ENCODE measurements at regions not wholly inside any gene's neighbourhood (a gene's known extent, or its start where the extent isn't known, plus 50 kb on each side); places are given as distances from the start of the nearest gene placed in this dataset.

DNA sequence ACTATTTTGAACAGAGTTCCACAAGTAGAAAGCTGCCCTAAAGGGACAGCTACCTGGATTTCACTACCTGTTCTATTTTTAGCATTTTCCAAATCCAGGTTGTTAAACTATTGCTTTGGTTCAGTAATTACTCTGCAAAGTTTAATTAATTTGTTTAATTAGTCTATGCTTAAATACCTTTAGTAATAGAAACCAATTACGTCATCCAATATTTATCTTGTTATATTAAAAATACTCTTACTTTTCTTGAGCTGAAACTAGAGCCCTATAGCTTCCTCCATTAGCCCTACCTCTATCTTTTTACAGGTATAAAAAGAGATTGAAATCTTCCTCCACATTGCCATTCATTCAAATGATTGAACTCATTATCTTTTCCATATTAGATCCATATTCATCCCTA, 514.6 kb downstream of the DSC3 start:
- no peak for TF ChIP-seq CTCF (IDR thresholded peaks at IDR 0.05; ENCODE audit: control extremely low read depth, extremely low read depth)
- ATAC-seq (ENCODE audit: insufficient read depth, low FRiP score) (no peak), DNase-seq (no peak)
- H3K9ac ChIP-seq (ENCODE audit: insufficient read depth in 1 of 2, low read length in 2 of 2), result no peak overlapping the region
- H3K9me3 ChIP-seq (ENCODE audit: control insufficient read depth in 4 of 4, insufficient read depth in 3 of 4, low read length in 3 of 4), result no peaks in the 10 kb centered on the region
- H3K36me3 ChIP-seq (ENCODE audit: control insufficient read depth in 4 of 4, insufficient read depth in 4 of 4, low read length in 4 of 4), result no peaks in the 10 kb centered on the region
- no peak overlapping the region for H3K27ac ChIP-seq (ENCODE audit: low read depth in 1 of 2, low read length in 1 of 2)
- no peaks in the 10 kb centered on the region for H3K4me1 ChIP-seq (ENCODE audit: control insufficient read depth in 5 of 5, insufficient read depth in 5 of 5, low read length in 5 of 5)
- H3K4me3 ChIP-seq, result no peak overlapping the region
- 86 to 100% methylated on average over 1 of the region's 1 CpG for WGBS, 2 donors
- H3K27me3 ChIP-seq (ENCODE audit: control insufficient read depth in 3 of 3, insufficient read depth in 3 of 3, low read length in 2 of 3), result no peaks in the 10 kb centered on the region

- Histone ChIP-seq H3K27ac (ENCODE audit: low read depth in 1 of 2, low read length in 1 of 2) (no peak overlapping the region), H3K9me3 (ENCODE audit: control insufficient read depth in 4 of 4, insufficient read depth in 3 of 4, low read length in 3 of 4) (no peaks in the 10 kb centered on the region), H3K4me1 (ENCODE audit: control insufficient read depth in 5 of 5, insufficient read depth in 5 of 5, low read length in 5 of 5) (no peaks in the 10 kb centered on the region), H3K4me3 (no peak overlapping the region), H3K9ac (ENCODE audit: insufficient read depth in 1 of 2, low read length in 2 of 2) (no peak overlapping the region), H3K27me3 (ENCODE audit: control insufficient read depth in 3 of 3, insufficient read depth in 3 of 3, low read length in 2 of 3) (no peaks in the 10 kb centered on the region), H3K36me3 (ENCODE audit: control insufficient read depth in 4 of 4, insufficient read depth in 4 of 4, low read length in 4 of 4) (no peaks in the 10 kb centered on the region)
- DNase-seq (no peak), ATAC-seq (ENCODE audit: insufficient read depth, low FRiP score) (no peak)
- 83 to 93% methylated on average over 1 of the region's 1 CpG for WGBS, 2 donors
- no peak for TF ChIP-seq CTCF (IDR thresholded peaks at IDR 0.05; ENCODE audit: control extremely low read depth, extremely low read depth)
Measured at GRCh38 chr18:30527226-30527625, 515.3 kb downstream of the DSC3 start.

- ATAC-seq (ENCODE audit: insufficient read depth, low FRiP score), result no peak
- Histone ChIP-seq H3K9me3 (ENCODE audit: control insufficient read depth in 4 of 4, insufficient read depth in 3 of 4, low read length in 3 of 4) (no peaks in the 10 kb centered on the region), H3K27me3 (ENCODE audit: control insufficient read depth in 3 of 3, insufficient read depth in 3 of 3, low read length in 2 of 3) (no peaks in the 10 kb centered on the region), H3K27ac (ENCODE audit: low read depth in 1 of 2, low read length in 1 of 2) (no peak overlapping the region), H3K9ac (ENCODE audit: insufficient read depth in 1 of 2, low read length in 2 of 2) (no peak overlapping the region), H3K4me3 (no peak overlapping the region), H3K4me1 (ENCODE audit: control insufficient read depth in 5 of 5, insufficient read depth in 5 of 5, low read length in 5 of 5) (no peaks in the 10 kb centered on the region), H3K36me3 (ENCODE audit: control insufficient read depth in 4 of 4, insufficient read depth in 4 of 4, low read length in 4 of 4) (no peaks in the 10 kb centered on the region)
- DNase-seq, result no peak
- no peak for TF ChIP-seq CTCF (IDR thresholded peaks at IDR 0.05; ENCODE audit: control extremely low read depth, extremely low read depth)
- WGBS, 2 donors, result 84 to 87% methylated on average over 4 of the region's 4 CpGs
Measured at GRCh38 chr18:30522288-30522929, 520.1 kb downstream of the DSC3 start.

GRCh38 chr18:30514059-30514458, 528.5 kb downstream of the DSC3 start:
- no peak for TF ChIP-seq CTCF (IDR thresholded peaks at IDR 0.05; ENCODE audit: control extremely low read depth, extremely low read depth)
- Histone ChIP-seq H3K36me3 (ENCODE audit: control insufficient read depth in 4 of 4, insufficient read depth in 4 of 4, low read length in 4 of 4) (no peaks in the 10 kb centered on the region), H3K4me3 (no peak overlapping the region), H3K4me1 (ENCODE audit: control insufficient read depth in 5 of 5, insufficient read depth in 5 of 5, low read length in 5 of 5) (no peaks in the 10 kb centered on the region), H3K9me3 (ENCODE audit: control insufficient read depth in 4 of 4, insufficient read depth in 3 of 4, low read length in 3 of 4) (peaks cover 0 to 2% (median 0%) of the 10 kb centered on the region in 4 donors), H3K27me3 (ENCODE audit: control insufficient read depth in 3 of 3, insufficient read depth in 3 of 3, low read length in 2 of 3) (no peaks in the 10 kb centered on the region), H3K9ac (ENCODE audit: insufficient read depth in 1 of 2, low read length in 2 of 2) (no peak overlapping the region), H3K27ac (ENCODE audit: low read depth in 1 of 2, low read length in 1 of 2) (no peak overlapping the region)
- DNase-seq, result no peak
- ATAC-seq (ENCODE audit: insufficient read depth, low FRiP score), result no peak
- 51 to 53% methylated on average over 2 of the region's 2 CpGs for WGBS, 2 donors

All from lung (tissue), 11 donors.